ENCODE measurements at regions not wholly inside any gene's neighbourhood (a gene's known extent, or its start where the extent isn't known, plus 50 kb on each side); places are given as distances from the start of the nearest gene placed in this dataset.
A peak's percentile ranks its signal among the peaks of the same experiment; 100 is the strongest.

DNA sequence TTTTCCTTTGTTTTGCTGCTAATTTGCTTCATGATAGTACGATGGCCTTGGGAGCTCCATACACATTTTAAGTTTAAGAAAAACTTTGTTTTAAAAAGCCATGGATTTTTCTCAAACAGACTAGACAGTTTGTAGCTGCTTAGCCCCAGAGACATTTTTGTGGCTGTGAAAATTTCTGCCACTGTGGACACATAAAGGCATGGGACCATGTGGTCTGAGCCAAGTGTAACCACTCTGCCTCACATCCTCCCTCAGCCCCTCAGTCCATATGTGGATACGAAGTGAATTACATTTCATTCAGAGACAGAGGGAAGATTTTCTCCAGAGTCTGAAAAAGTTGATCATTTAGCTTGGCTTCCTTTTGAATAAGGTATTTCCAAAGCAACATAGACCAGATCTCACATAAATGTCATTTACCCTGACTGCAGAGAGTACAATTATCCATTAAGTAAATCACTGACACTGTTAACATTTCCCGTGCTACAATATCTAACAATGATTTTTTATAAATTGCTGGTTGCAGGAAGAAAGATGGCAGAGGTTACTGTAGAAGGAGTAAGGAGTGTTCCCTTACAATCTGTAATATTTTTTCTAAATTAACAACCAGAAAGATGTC lies 87.4 kb downstream of the GJA1 start:
- ATAC-seq (no peak), DNase-seq (no peak)
- intact Hi-C loops (cut with micrococcal nuclease), result no loop called here
- TF ChIP-seq, protein P1, sequence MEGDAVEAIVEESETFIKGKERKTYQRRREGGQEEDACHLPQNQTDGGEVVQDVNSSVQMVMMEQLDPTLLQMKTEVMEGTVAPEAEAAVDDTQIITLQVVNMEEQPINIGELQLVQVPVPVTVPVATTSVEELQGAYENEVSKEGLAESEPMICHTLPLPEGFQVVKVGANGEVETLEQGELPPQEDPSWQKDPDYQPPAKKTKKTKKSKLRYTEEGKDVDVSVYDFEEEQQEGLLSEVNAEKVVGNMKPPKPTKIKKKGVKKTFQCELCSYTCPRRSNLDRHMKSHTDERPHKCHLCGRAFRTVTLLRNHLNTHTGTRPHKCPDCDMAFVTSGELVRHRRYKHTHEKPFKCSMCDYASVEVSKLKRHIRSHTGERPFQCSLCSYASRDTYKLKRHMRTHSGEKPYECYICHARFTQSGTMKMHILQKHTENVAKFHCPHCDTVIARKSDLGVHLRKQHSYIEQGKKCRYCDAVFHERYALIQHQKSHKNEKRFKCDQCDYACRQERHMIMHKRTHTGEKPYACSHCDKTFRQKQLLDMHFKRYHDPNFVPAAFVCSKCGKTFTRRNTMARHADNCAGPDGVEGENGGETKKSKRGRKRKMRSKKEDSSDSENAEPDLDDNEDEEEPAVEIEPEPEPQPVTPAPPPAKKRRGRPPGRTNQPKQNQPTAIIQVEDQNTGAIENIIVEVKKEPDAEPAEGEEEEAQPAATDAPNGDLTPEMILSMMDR (conservative IDR thresholded peaks at IDR 0.05; ENCODE audit: low read depth, low read length), result no peak
- no peak for TF ChIP-seq EZH2phosphoT487 (IDR thresholded peaks at IDR 0.05; ENCODE audit: borderline replicate concordance, low read length)
- no peak for TF ChIP-seq EZH2 (IDR thresholded peaks at IDR 0.05; ENCODE audit: low read length, unreplicated experiment)
- H3K36me3 ChIP-seq (ENCODE audit: low read depth, low read length), result no peaks in the 10 kb centered on the region
- H3K9ac ChIP-seq (ENCODE audit: low read length), result peak overlapping the region; percentile 24; the same call in 1 of the 2 replicates
- H2AFZ ChIP-seq (ENCODE audit: low read length), result peak overlapping the region; percentile 36; the same call in 1 of the 2 replicates
- no peaks in the 10 kb centered on the region for H3K79me2 ChIP-seq (ENCODE audit: low read length)
- H3K9me2 ChIP-seq (replicated peaks; ENCODE audit: low read length), result no peaks in the 10 kb centered on the region
- H3K27me3 ChIP-seq (ENCODE audit: low read length), result no peaks in the 10 kb centered on the region
- no peaks in the 10 kb centered on the region for H3K9me3 ChIP-seq (ENCODE audit: low read length)
- peaks cover 14% of the 10 kb centered on the region for H3K4me1 ChIP-seq (ENCODE audit: insufficient read depth, low read length)
- H3F3A ChIP-seq (ENCODE audit: low read length, unreplicated experiment), result no peaks in the 10 kb centered on the region
- H3K27ac ChIP-seq (ENCODE audit: low read length), result peak overlapping the region; percentile 52
- peak overlapping the region; percentile 23; the same call in 1 of the 2 replicates for H3K4me3 ChIP-seq (ENCODE audit: low read length)
- ChIA-PET CTCF (no interaction called here), POLR2A (ENCODE audit: unreplicated experiment) (no interaction called here)
- BruUV-seq (replicated peaks), result no TSS peak
- no peaks in the 10 kb centered on the region for H4K20me1 ChIP-seq (ENCODE audit: low read length)
- H3K4me2 ChIP-seq (ENCODE audit: low read length), result peak overlapping the region; percentile 42

DNA sequence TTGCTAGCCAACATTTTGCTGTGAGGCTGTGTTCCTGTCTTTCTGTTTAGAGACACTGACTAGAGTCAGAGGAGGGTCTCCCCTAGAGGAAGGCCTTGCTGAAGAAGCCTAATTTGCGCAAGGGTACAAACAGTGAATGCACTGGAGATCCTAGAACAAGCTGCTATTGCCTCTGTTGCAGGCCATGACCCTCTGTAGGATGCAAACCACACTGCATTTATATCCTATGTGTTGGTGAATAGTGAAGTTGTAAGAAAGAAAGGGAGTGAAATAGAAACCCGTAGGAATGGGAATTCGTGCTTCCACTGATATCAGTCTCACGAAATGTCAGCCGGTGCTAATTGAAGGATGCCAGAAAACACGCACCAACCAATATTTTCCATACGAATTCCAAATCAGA lies 88.2 kb downstream of the GJA1 start:
- Histone ChIP-seq H3K9me2 (replicated peaks; ENCODE audit: low read length) (no peaks in the 10 kb centered on the region), H3K4me3 (ENCODE audit: low read length) (no peak overlapping the region), H2AFZ (ENCODE audit: low read length) (no peak overlapping the region), H3K27ac (ENCODE audit: low read length) (no peak overlapping the region), H3K9ac (ENCODE audit: low read length) (no peak overlapping the region), H3F3A (ENCODE audit: low read length, unreplicated experiment) (no peaks in the 10 kb centered on the region), H3K36me3 (ENCODE audit: low read depth, low read length) (no peaks in the 10 kb centered on the region), H4K20me1 (ENCODE audit: low read length) (no peaks in the 10 kb centered on the region), H3K4me1 (ENCODE audit: insufficient read depth, low read length) (peaks cover 14% of the 10 kb centered on the region), H3K27me3 (ENCODE audit: low read length) (no peaks in the 10 kb centered on the region), H3K4me2 (ENCODE audit: low read length) (no peak overlapping the region), H3K79me2 (ENCODE audit: low read length) (no peaks in the 10 kb centered on the region), H3K9me3 (ENCODE audit: low read length) (no peaks in the 10 kb centered on the region)
- no TSS peak for BruUV-seq (replicated peaks)
- TF ChIP-seq, protein P1 (conservative IDR thresholded peaks at IDR 0.05; ENCODE audit: low read depth, low read length), result no peak
- no peak for TF ChIP-seq EZH2 (IDR thresholded peaks at IDR 0.05; ENCODE audit: low read length, unreplicated experiment)
- TF ChIP-seq EZH2phosphoT487 (IDR thresholded peaks at IDR 0.05; ENCODE audit: borderline replicate concordance, low read length), result no peak
- POLR2A ChIA-PET (ENCODE audit: unreplicated experiment), result no interaction called here
- CTCF ChIA-PET, result no interaction called here
- intact Hi-C loops (cut with micrococcal nuclease), result no loop called here
- DNase-seq (no peak), ATAC-seq (no peak)

DNA sequence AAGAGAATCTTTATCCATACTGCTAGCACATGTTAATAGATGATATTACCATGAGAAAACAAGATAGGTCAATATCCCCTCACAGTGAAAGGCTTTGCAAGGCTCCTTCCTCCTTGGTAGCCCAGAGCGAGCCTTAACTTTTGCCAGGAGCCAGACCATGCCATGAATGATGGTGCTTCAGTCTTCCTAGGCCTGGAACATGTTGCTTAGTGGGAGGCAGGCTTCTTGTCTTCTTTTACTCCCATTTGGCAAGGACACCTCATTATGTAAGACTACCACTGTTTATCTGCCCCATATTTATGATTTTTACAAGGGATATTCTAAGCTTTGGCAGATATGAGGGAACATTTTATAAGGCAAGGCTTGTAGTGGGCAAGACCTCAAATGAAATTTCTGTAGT lies 90.8 kb downstream of the GJA1 start:
- Histone ChIP-seq H3K27me3 (ENCODE audit: low read length) (no peaks in the 10 kb centered on the region), H3K79me2 (ENCODE audit: low read length) (no peaks in the 10 kb centered on the region), H3F3A (ENCODE audit: low read length, unreplicated experiment) (no peaks in the 10 kb centered on the region), H3K9ac (ENCODE audit: low read length) (no peak overlapping the region), H3K9me3 (ENCODE audit: low read length) (no peaks in the 10 kb centered on the region), H3K4me3 (ENCODE audit: low read length) (no peak overlapping the region), H3K36me3 (ENCODE audit: low read depth, low read length) (no peaks in the 10 kb centered on the region), H2AFZ (ENCODE audit: low read length) (no peak overlapping the region), H3K27ac (ENCODE audit: low read length) (no peak overlapping the region), H3K4me2 (ENCODE audit: low read length) (no peak overlapping the region), H3K9me2 (replicated peaks; ENCODE audit: low read length) (no peaks in the 10 kb centered on the region), H4K20me1 (ENCODE audit: low read length) (no peaks in the 10 kb centered on the region), H3K4me1 (ENCODE audit: insufficient read depth, low read length) (peaks cover 14% of the 10 kb centered on the region)
- TF ChIP-seq EZH2 (IDR thresholded peaks at IDR 0.05; ENCODE audit: low read length, unreplicated experiment) (no peak), EZH2phosphoT487 (IDR thresholded peaks at IDR 0.05; ENCODE audit: borderline replicate concordance, low read length) (no peak)
- TF ChIP-seq, protein P1 (conservative IDR thresholded peaks at IDR 0.05; ENCODE audit: low read depth, low read length), result no peak
- ATAC-seq (no peak), DNase-seq (no peak)
- intact Hi-C loops (cut with micrococcal nuclease), result no loop called here
- ChIA-PET POLR2A (ENCODE audit: unreplicated experiment) (no interaction called here), CTCF (no interaction called here)
- no TSS peak for BruUV-seq (replicated peaks)

Data from PC-3 (cell line).